ENCODE measurements at regions not wholly inside any gene's neighbourhood (a gene's known extent, or its start where the extent isn't known, plus 50 kb on each side); places are given as distances from the start of the nearest gene placed in this dataset.

DNA sequence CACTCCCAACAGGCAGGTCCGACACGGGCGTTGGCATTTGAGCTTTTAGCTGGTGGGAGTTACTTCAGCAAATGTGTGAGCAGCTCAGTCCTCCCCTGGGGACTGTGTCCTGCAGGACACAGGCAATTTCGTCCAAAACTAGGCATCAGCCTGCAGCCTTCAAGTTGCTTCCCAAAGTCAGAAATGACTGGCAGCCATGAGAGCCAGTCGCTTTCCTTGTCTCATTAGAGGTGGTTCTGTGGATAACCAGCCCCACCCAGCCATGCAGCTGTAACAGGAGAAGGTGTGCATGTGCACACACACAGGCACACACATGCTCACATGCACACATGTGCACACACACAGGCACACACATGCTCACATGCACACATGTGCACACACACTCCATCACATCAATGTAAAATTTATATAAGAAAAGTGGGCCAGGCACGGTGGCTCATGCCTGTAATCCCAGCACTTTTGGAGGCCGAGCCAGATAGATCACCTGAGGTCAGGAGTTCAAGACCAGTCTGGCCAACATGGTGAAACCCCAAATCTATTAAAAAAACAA is 138.8 kb upstream of the TCERG1L start:
- H3K4me3 ChIP-seq = no peak overlapping the region
- H3K4me1 ChIP-seq (ENCODE audit: control insufficient read depth in 1 of 2, low read depth in 2 of 2) = no peaks in the 10 kb centered on the region
- H3K36me3 ChIP-seq = no peaks in the 10 kb centered on the region
- DNase-seq (ENCODE audit: low spot score) (no peak), ATAC-seq (ENCODE audit: insufficient number of reproducible peaks, low FRiP score, low read depth) (no peak)
- H3K27ac ChIP-seq = no peak overlapping the region
- H3K27me3 ChIP-seq (replicated peaks; ENCODE audit: insufficient read depth) = no peaks in the 10 kb centered on the region
- TF ChIP-seq, protein P1, sequence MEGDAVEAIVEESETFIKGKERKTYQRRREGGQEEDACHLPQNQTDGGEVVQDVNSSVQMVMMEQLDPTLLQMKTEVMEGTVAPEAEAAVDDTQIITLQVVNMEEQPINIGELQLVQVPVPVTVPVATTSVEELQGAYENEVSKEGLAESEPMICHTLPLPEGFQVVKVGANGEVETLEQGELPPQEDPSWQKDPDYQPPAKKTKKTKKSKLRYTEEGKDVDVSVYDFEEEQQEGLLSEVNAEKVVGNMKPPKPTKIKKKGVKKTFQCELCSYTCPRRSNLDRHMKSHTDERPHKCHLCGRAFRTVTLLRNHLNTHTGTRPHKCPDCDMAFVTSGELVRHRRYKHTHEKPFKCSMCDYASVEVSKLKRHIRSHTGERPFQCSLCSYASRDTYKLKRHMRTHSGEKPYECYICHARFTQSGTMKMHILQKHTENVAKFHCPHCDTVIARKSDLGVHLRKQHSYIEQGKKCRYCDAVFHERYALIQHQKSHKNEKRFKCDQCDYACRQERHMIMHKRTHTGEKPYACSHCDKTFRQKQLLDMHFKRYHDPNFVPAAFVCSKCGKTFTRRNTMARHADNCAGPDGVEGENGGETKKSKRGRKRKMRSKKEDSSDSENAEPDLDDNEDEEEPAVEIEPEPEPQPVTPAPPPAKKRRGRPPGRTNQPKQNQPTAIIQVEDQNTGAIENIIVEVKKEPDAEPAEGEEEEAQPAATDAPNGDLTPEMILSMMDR (IDR thresholded peaks at IDR 0.05) = no peak
- no peaks in the 10 kb centered on the region for H3K9me3 ChIP-seq

DNA sequence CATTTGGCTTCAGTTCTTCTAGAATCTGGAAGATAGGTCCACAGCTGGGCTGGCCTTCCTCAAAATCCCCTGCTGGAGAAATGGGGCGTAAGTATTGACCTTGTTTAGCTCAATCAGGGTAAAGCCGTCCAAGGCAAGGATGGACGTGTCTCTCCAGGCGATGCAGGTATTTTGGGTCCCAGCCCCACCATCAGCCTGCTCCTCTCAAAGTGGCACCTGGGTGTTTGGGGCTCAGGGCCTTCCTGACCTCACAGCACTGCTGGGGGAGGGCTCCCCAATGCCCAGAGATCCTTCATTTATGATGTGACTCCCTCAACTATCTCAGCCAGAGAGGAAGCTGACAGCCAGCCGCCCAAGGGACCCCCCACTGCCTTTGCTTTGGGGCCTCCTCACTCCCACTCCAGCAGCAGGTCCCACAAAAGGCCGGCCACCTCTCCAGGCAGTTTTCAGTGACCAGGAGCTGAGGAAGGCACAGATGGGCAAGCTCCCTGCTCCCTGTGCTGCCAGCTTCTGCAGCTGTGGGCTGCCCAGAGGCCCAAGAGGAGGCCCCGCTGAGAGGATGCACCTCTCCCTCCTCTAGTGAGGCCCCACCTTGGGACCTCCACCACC is 140.0 kb upstream of the TCERG1L start:
- no peaks in the 10 kb centered on the region for H3K36me3 ChIP-seq
- H3K27me3 ChIP-seq (replicated peaks; ENCODE audit: insufficient read depth) = no peaks in the 10 kb centered on the region
- H3K4me1 ChIP-seq (ENCODE audit: control insufficient read depth in 1 of 2, low read depth in 2 of 2) = no peaks in the 10 kb centered on the region
- TF ChIP-seq, protein P1 (IDR thresholded peaks at IDR 0.05) = no peak
- no peak overlapping the region for H3K27ac ChIP-seq
- DNase-seq (ENCODE audit: low spot score) (no peak), ATAC-seq (ENCODE audit: insufficient number of reproducible peaks, low FRiP score, low read depth) (no peak)
- no peak overlapping the region for H3K4me3 ChIP-seq
- no peaks in the 10 kb centered on the region for H3K9me3 ChIP-seq

DNA sequence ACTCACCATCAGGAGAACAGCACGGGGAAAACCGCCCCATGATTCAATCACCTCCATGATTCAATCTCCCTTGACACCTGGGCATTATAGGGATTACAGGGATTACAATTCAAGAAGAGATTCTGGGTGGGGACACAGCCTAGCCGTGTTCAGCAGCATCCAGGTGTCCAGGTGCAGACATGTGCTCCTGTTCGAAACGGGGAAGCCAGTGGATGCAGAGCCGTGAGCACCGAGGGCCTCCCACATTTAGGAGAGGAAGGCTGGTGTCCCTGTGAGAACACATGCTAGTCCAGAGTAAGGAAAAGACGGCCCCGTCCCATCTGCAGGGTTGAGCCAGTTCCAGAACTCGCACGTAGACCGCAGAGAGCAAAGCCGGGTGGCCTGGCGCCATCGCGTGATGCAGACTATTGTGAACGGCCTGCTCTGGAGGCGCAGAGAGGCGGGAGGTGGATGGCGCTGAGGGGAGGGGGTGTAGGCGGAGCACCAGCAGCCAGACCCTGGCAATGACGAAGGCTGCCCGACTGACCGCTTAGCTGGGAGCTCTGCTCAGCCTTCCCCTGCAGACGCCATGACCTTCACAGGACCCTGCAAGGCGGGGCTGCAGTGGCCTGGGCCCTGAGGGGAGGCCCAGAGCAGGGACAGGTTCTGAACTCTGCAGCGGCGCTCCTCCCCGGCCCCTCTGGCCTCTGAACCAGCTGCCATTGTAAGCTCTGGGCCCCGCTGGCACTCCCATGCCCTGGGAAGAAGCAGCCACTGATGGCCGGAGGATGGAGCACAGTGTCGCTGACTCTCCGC is 141.6 kb upstream of the TCERG1L start:
- no peaks in the 10 kb centered on the region for H3K27me3 ChIP-seq (replicated peaks; ENCODE audit: insufficient read depth)
- H3K9me3 ChIP-seq = no peaks in the 10 kb centered on the region
- TF ChIP-seq, protein P1 (IDR thresholded peaks at IDR 0.05) = no peak
- no peak overlapping the region for H3K4me3 ChIP-seq
- no peaks in the 10 kb centered on the region for H3K4me1 ChIP-seq (ENCODE audit: control insufficient read depth in 1 of 2, low read depth in 2 of 2)
- DNase-seq (ENCODE audit: low spot score) = no peak
- H3K36me3 ChIP-seq = no peaks in the 10 kb centered on the region
- ATAC-seq (ENCODE audit: insufficient number of reproducible peaks, low FRiP score, low read depth) = no peak
- H3K27ac ChIP-seq = no peak overlapping the region

DNA sequence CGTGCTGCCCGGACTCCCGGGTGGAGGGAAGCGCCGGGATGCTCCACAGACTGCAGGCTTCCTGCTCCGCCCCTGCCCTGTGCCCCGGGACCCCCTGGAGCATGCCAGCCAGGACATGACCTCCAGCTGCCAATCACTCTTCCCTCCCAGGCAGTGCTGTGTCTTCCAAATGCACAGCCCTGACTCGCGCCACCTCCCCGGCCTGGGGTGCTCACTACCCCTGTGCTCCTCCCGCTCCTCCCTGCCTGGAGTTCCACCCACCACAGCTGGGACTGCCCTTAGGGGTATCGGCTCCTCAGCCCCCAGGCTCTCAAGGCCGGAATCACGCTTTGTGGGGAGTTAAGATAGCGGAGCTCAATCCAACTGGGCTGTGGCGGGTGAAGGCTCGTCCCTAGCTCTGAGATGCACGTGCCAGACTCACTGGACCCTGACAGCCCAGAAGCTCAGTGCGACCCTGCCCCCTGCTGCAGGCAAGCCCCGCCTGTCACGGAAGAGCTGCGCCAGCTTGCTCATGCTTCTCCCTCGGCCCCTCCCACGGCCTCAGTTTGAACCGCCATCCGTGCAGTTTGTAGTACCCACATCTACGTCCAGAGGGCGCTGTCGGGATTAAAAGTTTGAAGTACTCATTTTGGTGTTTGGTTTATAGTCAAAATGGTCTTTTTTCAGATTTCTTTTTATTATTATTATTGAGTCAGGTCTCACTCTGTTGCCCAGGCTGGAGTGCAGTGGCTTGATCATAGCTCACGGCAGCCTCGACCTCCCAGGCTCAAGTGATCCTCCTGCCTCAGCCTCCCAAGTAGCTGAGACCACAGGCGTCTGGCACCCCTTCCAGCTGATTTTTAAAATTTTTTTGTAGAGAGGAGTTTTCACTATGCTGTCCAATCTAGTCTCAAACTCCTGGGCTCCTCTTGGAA is 142.5 kb upstream of the TCERG1L start:
- Histone ChIP-seq H3K27ac (no peak overlapping the region), H3K9me3 (no peaks in the 10 kb centered on the region), H3K36me3 (no peaks in the 10 kb centered on the region), H3K4me3 (peak overlapping the region; percentile 44), H3K27me3 (replicated peaks; ENCODE audit: insufficient read depth) (no peaks in the 10 kb centered on the region), H3K4me1 (ENCODE audit: control insufficient read depth in 1 of 2, low read depth in 2 of 2) (no peaks in the 10 kb centered on the region)
- TF ChIP-seq, protein P1 (IDR thresholded peaks at IDR 0.05) = peak; percentile 53
- DNase-seq (ENCODE audit: low spot score) = no peak
- no peak for ATAC-seq (ENCODE audit: insufficient number of reproducible peaks, low FRiP score, low read depth)

DNA sequence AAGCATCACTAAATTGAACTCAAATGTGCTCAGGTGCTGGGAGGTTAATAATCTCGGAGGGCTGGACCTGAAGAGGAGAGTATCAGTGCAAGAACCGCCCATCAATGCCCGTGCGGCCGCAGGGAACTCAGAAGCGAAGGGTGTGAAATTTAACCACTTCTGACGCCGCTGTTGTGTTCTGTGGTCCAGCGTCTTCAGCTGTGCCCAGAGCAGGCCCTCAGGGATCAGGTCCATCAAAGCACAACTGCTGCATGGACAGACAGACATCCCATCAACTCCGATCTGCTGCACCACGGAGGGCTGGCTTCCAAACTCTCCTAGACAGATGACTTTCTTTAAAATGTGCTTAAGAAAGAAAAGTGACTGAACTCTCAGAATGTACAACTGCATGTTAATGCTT is 144.9 kb upstream of the TCERG1L start:
- DNase-seq (ENCODE audit: low spot score) (no peak), ATAC-seq (ENCODE audit: insufficient number of reproducible peaks, low FRiP score, low read depth) (no peak)
- Histone ChIP-seq H3K4me3 (no peak overlapping the region), H3K27me3 (replicated peaks; ENCODE audit: insufficient read depth) (no peaks in the 10 kb centered on the region), H3K9me3 (no peaks in the 10 kb centered on the region), H3K4me1 (ENCODE audit: control insufficient read depth in 1 of 2, low read depth in 2 of 2) (no peaks in the 10 kb centered on the region), H3K27ac (no peak overlapping the region), H3K36me3 (no peaks in the 10 kb centered on the region)
- TF ChIP-seq, protein P1 (IDR thresholded peaks at IDR 0.05) = no peak

Measured in thoracic aorta (tissue), 2 donors.